T-cell (primary cell): ENCODE measurements at regions not wholly inside any gene's neighbourhood (a gene's known extent, or its start where the extent isn't known, plus 50 kb on each side); places are given as distances from the start of the nearest gene placed in this dataset.

Experiments used
- ATAC-seq, 4 experiments: fragments of 200-7000 bp in 3 of 4; fragments of 150-1000 bp in 1 of 4; cut with Tn5 transposase; replicated peaks in 1 of 4; 1 replicate in 3 of 4; 2 replicates in 1 of 4; pipeline ENCODE4 v1.10.0; 2021; ENCODE audit warnings: moderate library complexity in 3 of 4, mild to moderate bottlenecking in 2 of 4, moderate number of reproducible peaks in 1 of 4
- CTCF ChIA-PET, 2 donors: fragments of 300-600 bp; sonication (Branson Sonifier 250); formaldehyde crosslinking; loops; one replicate each; lab custom pipeline; 2022; ENCODE audit warnings: antibody characterized with exemption in 2 of 2; lab: Charles Lee
- POLR2A ChIA-PET, 2 donors: fragments of 300-600 bp; sonication (Branson Sonifier 250); formaldehyde crosslinking; loops; one replicate each; lab custom pipeline; 2022; ENCODE audit warnings: antibody characterized with exemption in 2 of 2; lab: Charles Lee
- DNase-seq, 35 experiments: peaks; one replicate each; pipeline versions ENCODE4 v3.0.0 to v3.0.0-alpha.2; 2013 to 2023
- H3K27ac ChIP-seq: one replicate; pipeline ENCODE4 v1.5.1; 2013; ENCODE audit warnings: low read length
- H3K27me3 ChIP-seq, 2 experiments: replicated peaks in 1 of 2; 1 replicate in 1 of 2; 2 replicates in 1 of 2; pipeline versions ENCODE4 v1.6.1 to v1.7.0; 2013; ENCODE audit warnings: low read length in 1 of 2, mixed read lengths in 1 of 2; ENCODE audit not compliant: control insufficient read depth in 2 of 2, insufficient read depth in 2 of 2; ENCODE audit errors: extremely low read depth in 1 of 2
- H3K36me3 ChIP-seq, 2 donors: 1 replicate in 1 of 2; 2 replicates in 1 of 2; pipeline versions ENCODE4 v1.6.1 to v1.7.0; 2013; ENCODE audit warnings: low read length in 1 of 2; ENCODE audit not compliant: control insufficient read depth in 2 of 2, insufficient read depth in 1 of 2; ENCODE audit errors: extremely low read depth in 1 of 2
- H3K4me1 ChIP-seq, 2 experiments: 1 replicate in 1 of 2; 2 replicates in 1 of 2; pipeline versions ENCODE4 v1.6.1 to v1.7.0; 2013; ENCODE audit warnings: low read length in 2 of 2, mixed read lengths in 1 of 2; ENCODE audit not compliant: insufficient read depth in 2 of 2, control insufficient read depth in 1 of 2; ENCODE audit errors: extremely low read depth in 1 of 2
- H3K4me3 ChIP-seq, 2 donors: 1 replicate in 1 of 2; 2 replicates in 1 of 2; pipeline versions ENCODE4 v1.5.1 to v1.7.0; 2013; ENCODE audit warnings: mild to moderate bottlenecking in 2 of 2, low read length in 1 of 2, moderate library complexity in 1 of 2; ENCODE audit not compliant: control insufficient read depth in 1 of 2; ENCODE audit errors: extremely low read depth in 1 of 2
- H3K9me3 ChIP-seq: 2 replicates; pipeline ENCODE4 v1.7.0; 2013
- H3K27ac Mint-ChIP-seq, 2 donors: one replicate each; pipeline ENCODE4 v1.8.0; 2020 to 2021; ENCODE audit warnings: mild to moderate bottlenecking in 2 of 2, mixed read lengths in 2 of 2
- H3K27me3 Mint-ChIP-seq, 2 donors: one replicate each; pipeline ENCODE4 v1.8.0; 2021 to 2022; ENCODE audit warnings: mixed read lengths in 2 of 2
- H3K36me3 Mint-ChIP-seq: one replicate; pipeline ENCODE4 v1.8.0; 2021; ENCODE audit warnings: mixed read lengths
- H3K4me1 Mint-ChIP-seq, 3 donors: one replicate each; pipeline ENCODE4 v1.8.0; 2020 to 2022; ENCODE audit warnings: mixed read lengths in 3 of 3, mild to moderate bottlenecking in 1 of 3
- H3K4me3 Mint-ChIP-seq, 3 donors: one replicate each; pipeline ENCODE4 v1.8.0; 2020 to 2022; ENCODE audit warnings: mild to moderate bottlenecking in 3 of 3, mixed read lengths in 3 of 3, moderate library complexity in 3 of 3
- H3K9me3 Mint-ChIP-seq, 3 donors: one replicate each; pipeline ENCODE4 v1.8.0; 2020 to 2022; ENCODE audit warnings: mixed read lengths in 3 of 3
- WGBS: methylation state at CpG from one replicate; pipeline ENCODE4 v1.1.5; 2013; ENCODE audit warnings: missing lambda C conversion rate; ENCODE audit not compliant: insufficient coverage; 5-methylcytosine and 5-hydroxymethylcytosine counted together

- Mint-ChIP-seq H3K4me3 (no peak overlapping the region), H3K9me3 (peaks cover 0 to 3% (median 0%) of the 10 kb centered on the region in 3 donors), H3K27ac (no peak overlapping the region), H3K27me3 (peaks cover 5 to 13% of the 10 kb centered on the region in 2 donors), H3K4me1 (no peaks in the 10 kb centered on the region), H3K36me3 (no peaks in the 10 kb centered on the region)
- H3K27ac ChIP-seq = no peak overlapping the region
- no peak for DNase-seq
- POLR2A ChIA-PET = no interaction called here
- no peak for ATAC-seq
- peaks cover 0 to 19% of the 10 kb centered on the region in 2 experiments for H3K27me3 ChIP-seq
- no peaks in the 10 kb centered on the region for H3K36me3 ChIP-seq
- no peaks in the 10 kb centered on the region for H3K4me1 ChIP-seq
- WGBS = 78% methylated on average over 9 of the region's 9 CpGs
- no peak overlapping the region for H3K4me3 ChIP-seq
- H3K9me3 ChIP-seq = no peaks in the 10 kb centered on the region
- CTCF ChIA-PET = no interaction called here
Measured at GRCh38 chr21:39060485-39061083, 122.7 kb downstream of the PSMG1 start.

DNA sequence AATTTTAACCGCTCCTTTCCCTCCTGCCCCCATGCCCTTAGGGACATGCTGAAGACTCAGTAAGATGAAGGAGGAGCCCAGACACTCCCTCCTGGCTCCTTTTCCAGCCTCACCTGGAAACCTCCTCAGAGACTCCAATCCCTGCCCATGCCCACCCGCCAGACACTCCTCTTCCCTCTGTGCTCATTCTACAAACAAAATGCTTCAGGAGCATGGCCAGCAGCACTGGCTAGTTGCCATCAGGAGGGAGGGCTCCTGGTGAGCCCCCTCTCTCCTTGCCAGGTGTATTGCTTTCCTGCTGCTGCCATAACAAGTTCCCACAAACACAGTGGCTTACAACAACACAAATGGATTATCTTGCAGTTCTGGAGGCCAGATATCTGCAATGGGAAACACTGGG is 126.1 kb downstream of the PSMG1 start:
- no peaks in the 10 kb centered on the region for H3K9me3 Mint-ChIP-seq
- H3K4me1 Mint-ChIP-seq = no peaks in the 10 kb centered on the region
- no peak for DNase-seq
- ChIA-PET CTCF (no interaction called here), POLR2A (no interaction called here)
- Histone ChIP-seq H3K27me3 (peaks cover 0 to 22% of the 10 kb centered on the region in 2 experiments), H3K27ac (no peak overlapping the region), H3K4me3 (no peak overlapping the region), H3K9me3 (no peaks in the 10 kb centered on the region), H3K4me1 (no peaks in the 10 kb centered on the region), H3K36me3 (no peaks in the 10 kb centered on the region)
- H3K4me3 Mint-ChIP-seq = no peak overlapping the region
- H3K36me3 Mint-ChIP-seq = no peaks in the 10 kb centered on the region
- H3K27me3 Mint-ChIP-seq = peaks cover 5 to 19% of the 10 kb centered on the region in 2 donors
- no peak for ATAC-seq
- 72% methylated on average over 2 of the region's 2 CpGs for whole genome bisulfite sequencing
- no peak overlapping the region for H3K27ac Mint-ChIP-seq

DNA sequence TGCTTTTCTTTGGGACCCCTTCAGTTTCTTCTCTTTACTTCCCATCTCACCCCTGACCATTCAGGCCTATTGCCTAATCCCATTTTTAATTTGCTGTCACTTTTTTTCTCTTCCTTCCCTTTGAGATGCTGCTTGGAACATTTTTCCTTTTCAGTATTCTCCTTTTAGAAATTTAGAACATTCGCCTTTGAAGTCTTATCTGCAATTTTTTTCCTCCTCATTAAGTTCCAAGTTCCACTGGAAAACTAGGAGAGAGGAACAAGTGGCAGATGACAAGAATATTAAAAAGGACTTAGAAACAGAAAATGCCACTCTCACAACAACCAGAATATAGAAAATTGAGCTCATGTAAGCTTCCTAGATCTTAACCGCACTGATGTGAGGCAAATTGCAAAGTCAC is 126.6 kb downstream of the PSMG1 start:
- ATAC-seq (no peak), DNase-seq (no peak)
- no peak overlapping the region for H3K4me3 ChIP-seq
- no peak overlapping the region for H3K27ac Mint-ChIP-seq
- WGBS = no CpG with 5 or more reads among the region's 2 CpGs
- H3K27me3 Mint-ChIP-seq = peaks cover 5 to 19% of the 10 kb centered on the region in 2 donors
- no peak overlapping the region for H3K4me3 Mint-ChIP-seq
- no peaks in the 10 kb centered on the region for H3K9me3 Mint-ChIP-seq
- H3K4me1 ChIP-seq = no peaks in the 10 kb centered on the region
- no peaks in the 10 kb centered on the region for H3K36me3 Mint-ChIP-seq
- CTCF ChIA-PET = no interaction called here
- H3K4me1 Mint-ChIP-seq = no peaks in the 10 kb centered on the region
- H3K27ac ChIP-seq = no peak overlapping the region
- POLR2A ChIA-PET = no interaction called here
- H3K9me3 ChIP-seq = no peaks in the 10 kb centered on the region
- peaks cover 0 to 17% of the 10 kb centered on the region in 2 experiments for H3K27me3 ChIP-seq
- H3K36me3 ChIP-seq = no peaks in the 10 kb centered on the region

DNA sequence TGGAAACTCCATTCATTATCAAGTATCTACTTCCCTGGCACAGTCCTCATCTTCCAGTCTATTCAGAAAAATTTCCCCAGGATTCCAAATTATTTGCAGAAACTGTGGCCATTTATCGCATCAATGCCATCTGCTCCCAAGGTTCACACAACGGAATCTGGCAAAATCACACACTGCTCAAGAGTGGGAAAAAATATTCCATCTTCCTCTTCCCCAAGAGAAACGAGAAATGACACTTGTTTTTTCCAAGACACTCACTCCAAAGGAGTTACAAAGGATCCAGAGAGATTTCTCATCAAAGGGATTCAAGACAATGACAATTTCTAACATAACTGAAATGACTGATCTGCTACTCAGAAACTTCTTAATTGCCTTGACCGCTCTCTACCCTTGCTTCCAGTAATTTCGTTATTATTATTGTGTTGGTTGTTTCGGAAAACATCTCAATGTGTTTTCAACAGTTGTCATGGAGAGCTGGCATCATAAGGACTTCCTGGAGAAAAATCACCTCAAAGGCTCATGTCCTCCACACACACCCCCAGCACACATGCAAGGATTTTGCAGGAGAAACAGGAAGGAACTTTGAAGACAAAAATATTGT is 128.0 kb downstream of the PSMG1 start:
- H3K27me3 Mint-ChIP-seq = peaks cover 5 to 15% of the 10 kb centered on the region in 2 donors
- no peaks in the 10 kb centered on the region for H3K9me3 Mint-ChIP-seq
- no peak for DNase-seq

DNA sequence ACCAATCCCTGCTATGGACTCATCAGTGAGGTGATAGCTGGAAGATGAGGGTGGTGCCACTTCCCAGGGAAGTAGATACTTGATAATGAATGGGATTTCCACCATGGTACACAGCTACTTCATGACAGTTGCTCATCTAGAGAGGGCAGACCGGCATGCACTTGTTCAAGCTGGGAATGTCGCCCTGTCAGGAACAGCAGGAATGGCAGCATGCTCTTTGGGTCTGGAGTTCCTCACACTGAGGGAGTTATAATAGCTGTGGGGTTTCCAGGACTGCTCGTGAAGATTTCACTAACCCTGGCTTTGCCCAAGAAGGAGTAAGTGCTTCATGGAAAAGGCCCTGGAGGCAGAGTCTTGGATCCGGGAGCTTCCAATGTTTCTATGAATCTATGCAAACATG is 129.2 kb downstream of the PSMG1 start:
- Mint-ChIP-seq H3K4me1 (no peaks in the 10 kb centered on the region), H3K27me3 (peaks cover 5 to 15% of the 10 kb centered on the region in 2 donors), H3K27ac (no peak overlapping the region), H3K4me3 (no peak overlapping the region), H3K9me3 (no peaks in the 10 kb centered on the region), H3K36me3 (no peaks in the 10 kb centered on the region)
- ATAC-seq = no peak
- H3K27ac ChIP-seq = no peak overlapping the region
- H3K4me3 ChIP-seq = no peak overlapping the region
- no peaks in the 10 kb centered on the region for H3K4me1 ChIP-seq
- no peaks in the 10 kb centered on the region for H3K36me3 ChIP-seq
- WGBS = 90% methylated on average over 4 of the region's 4 CpGs
- H3K27me3 ChIP-seq = peaks cover 0 to 7% of the 10 kb centered on the region in 2 experiments
- ChIA-PET CTCF (no interaction called here), POLR2A (no interaction called here)
- no peak for DNase-seq
- H3K9me3 ChIP-seq = no peaks in the 10 kb centered on the region

More for the DNA sequence above, 128.0 kb downstream of the PSMG1 start:
- ChIA-PET CTCF (no interaction called here), POLR2A (no interaction called here)
- H3K4me1 Mint-ChIP-seq = no peaks in the 10 kb centered on the region
- H3K27ac ChIP-seq = no peak overlapping the region
- no peak overlapping the region for H3K4me3 ChIP-seq
- ATAC-seq = no peak
- H3K9me3 ChIP-seq = no peaks in the 10 kb centered on the region
- H3K4me1 ChIP-seq = no peaks in the 10 kb centered on the region
- H3K27ac Mint-ChIP-seq = no peak overlapping the region
- no peaks in the 10 kb centered on the region for H3K36me3 ChIP-seq
- H3K27me3 ChIP-seq = peaks cover 0 to 9% of the 10 kb centered on the region in 2 experiments
- no peaks in the 10 kb centered on the region for H3K36me3 Mint-ChIP-seq
- no peak overlapping the region for H3K4me3 Mint-ChIP-seq
- 92% methylated on average over 2 of the region's 6 CpGs for WGBS

- 82% methylated on average over 11 of the region's 11 CpGs for WGBS
- Histone ChIP-seq H3K27ac (no peak overlapping the region), H3K4me3 (no peak overlapping the region), H3K9me3 (no peaks in the 10 kb centered on the region), H3K36me3 (no peaks in the 10 kb centered on the region), H3K27me3 (peaks cover 0 to 7% of the 10 kb centered on the region in 2 experiments), H3K4me1 (no peaks in the 10 kb centered on the region)
- H3K27me3 Mint-ChIP-seq = peaks cover 5 to 15% of the 10 kb centered on the region in 2 donors
- no peak for DNase-seq
- no peak for ATAC-seq
- no peaks in the 10 kb centered on the region for H3K9me3 Mint-ChIP-seq
- no peaks in the 10 kb centered on the region for H3K36me3 Mint-ChIP-seq
- H3K4me1 Mint-ChIP-seq = no peaks in the 10 kb centered on the region
- no peak overlapping the region for H3K4me3 Mint-ChIP-seq
- CTCF ChIA-PET = no interaction called here
- H3K27ac Mint-ChIP-seq = no peak overlapping the region
- POLR2A ChIA-PET = no interaction called here
Measured at GRCh38 chr21:39053126-39053525, 130.1 kb downstream of the PSMG1 start.
